NCI-H2196 (cell line): ENCODE measurements at regions not wholly inside any gene's neighbourhood (a gene's known extent, or its start where the extent isn't known, plus 50 kb on each side); places are given as distances from the start of the nearest gene placed in this dataset.
A peak's percentile ranks its signal among the peaks of the same experiment; 100 is the strongest.

Experiments
- DNase-seq: peaks from one replicate; lab custom pipeline; 2025; ENCODE audit not compliant: unreplicated experiment; lab: John Stamatoyannopoulos, UW

DNA sequence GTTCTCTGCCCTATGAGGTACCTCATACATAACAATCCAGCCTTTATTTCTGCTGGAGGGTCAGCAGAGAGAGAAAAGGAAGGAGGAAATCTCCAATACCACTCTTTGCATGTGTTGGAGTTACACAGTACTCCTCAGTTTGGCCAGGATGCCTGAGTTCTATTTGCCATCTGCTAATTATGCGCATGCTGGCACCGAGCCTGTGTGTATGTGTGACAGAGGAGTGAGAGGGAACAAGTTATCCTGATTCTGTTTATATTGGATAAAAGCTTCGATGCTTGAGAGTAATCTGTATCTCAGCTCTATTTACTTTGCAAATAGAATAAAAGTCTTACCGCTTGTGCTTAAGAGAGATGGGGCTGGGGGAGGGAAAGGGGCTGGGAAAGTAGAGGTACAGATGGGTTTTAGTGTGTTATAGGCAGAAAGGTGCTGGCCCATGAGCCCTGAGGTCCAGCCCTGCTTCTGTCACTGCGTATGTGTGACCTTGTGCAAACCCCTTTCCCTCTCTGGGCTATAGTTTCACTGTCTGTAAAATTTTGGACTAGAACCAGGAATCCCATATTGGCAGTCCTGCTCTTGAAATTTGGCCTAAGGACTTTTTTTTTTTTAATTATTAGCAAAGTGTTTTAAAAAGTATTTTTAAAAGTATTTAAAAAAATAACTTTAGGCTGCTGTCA lies 54.5 kb upstream of the PLXNA2 start:
- DNase-seq = peak; percentile 88

- DNase-seq = peak; percentile 20
These were observed 56.0 kb upstream of the PLXNA2 start for GRCh38 chr1:208300084-208300770.

DNA sequence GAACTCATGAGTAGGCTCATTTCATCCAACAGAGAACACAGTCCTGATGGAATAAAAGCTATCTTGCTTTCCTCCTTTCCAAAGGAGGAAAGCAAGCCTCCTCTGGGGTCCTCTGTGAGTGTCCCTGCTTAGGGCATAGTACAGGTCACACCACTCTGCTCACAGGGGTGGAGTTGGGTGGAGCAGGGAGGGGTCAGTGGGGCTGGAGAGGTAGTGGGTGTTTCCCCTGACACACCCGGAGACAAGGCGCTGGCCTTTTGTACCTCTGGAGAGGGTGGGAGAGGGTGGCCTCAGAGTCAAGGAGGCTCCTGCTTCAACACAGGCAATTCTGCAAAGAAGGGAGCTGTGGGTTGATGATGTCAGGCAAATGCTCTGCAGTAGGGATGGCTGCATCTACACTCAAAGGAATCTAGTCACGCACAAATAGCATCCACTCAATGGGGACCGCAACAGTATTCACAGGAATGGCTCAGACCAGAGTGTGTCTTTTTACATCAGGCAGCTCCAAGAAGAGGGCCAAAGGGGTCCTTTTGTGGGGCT lies 58.6 kb upstream of the PLXNA2 start:
- no peak for DNase-seq

DNA sequence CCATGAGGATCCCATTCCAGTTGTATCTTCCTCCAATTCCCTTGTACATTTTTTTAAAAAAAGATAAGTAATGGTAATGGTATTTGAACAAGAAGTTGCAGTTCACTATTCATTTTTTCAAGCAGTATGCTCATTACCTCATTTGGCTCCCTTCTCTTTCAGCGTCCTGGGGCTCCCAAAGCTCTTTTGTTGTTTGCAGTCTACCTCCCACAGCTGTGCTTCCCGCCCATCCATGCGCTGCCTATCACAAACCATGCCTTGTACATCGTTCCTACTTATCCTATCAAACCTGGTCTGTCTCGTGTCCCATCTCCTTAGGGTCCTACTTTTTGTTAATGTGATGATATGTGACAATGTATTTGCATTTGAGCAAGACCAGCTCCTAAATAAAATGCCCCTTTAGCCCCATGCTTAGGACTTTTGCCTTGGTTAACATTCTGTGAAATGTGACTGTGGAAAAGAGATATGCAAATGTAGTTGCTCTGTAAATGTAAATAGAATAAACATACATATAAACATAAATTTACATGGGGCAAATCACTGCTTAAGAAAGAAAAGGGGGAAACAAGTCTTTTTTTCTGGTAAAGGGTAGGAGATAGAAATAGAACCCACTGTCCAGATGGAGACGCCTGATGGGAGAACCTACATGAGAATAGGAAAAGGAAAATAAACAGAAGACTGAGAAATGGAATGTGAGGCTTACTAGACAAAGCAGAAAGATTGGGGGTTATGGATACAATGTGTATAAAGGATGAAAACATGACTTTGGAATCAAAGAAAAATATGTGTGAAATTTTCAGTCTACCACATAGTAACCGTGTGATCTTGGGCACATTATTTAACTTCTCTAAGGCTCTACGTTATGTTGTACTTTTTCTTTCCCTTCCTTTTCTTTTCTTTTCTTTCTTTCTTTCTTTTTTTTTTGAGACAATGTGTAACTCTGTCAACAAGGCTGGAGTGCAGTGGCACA lies 59.8 kb upstream of the PLXNA2 start:
- no peak for DNase-seq

GRCh38 chr1:208308221-208308620 lies 64.0 kb upstream of the PLXNA2 start:
- no peak for DNase-seq

DNA sequence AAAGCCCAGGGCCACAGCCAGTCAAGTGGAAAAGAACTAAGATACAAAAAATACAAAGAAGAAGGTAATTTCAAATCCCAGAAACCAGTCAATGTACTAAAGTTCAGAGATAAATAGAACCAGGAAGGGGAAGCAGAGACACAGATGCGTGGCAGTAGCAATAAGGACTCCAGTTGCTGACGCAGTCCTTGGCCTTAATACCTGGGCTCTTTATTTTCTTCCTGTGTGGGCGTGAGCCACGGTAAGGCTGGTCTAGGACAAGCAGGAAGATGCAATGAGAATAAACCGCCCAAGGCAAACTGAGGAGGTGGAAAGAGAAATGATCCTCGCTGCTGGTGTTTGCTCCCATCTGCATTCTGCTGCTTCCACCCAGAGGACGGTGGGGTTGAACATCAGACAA lies 65.6 kb upstream of the PLXNA2 start:
- DNase-seq = no peak

DNA sequence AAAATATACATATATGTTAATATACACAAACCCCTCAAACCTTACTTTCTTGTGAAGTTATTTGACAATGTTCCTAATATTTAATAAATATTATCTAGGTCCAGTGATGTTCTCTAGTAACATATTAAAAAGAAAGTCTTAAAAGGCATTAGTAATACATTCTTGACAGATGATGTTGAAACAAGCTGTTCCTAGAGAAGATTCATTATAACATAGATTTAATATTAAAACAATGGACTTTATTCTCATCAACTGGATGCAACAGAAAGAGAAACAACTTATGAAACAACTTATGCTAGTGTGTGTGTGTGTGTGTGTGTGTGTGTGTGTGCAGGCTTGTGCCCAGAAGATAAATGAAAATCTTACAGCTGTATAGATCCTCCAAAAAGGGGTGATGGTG lies 68.5 kb upstream of the PLXNA2 start:
- DNase-seq = no peak

DNA sequence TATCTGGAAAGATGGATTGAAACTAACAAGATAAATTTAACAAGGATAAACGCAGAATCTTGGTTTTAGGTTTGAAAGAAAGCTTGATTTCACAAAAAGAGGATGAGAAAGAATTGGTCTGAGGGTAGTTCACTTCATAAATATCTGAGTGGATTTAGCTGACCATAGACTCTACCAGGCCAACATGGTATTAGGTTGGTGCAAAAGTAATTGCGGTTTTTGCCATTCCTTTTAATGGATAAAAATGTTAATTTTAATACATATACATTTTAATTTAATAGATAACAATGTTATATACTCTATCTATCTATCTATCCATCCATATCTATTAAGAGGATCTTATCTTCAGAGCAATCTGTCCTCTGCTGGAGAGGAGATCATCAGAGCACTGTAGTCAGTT lies 70.2 kb upstream of the PLXNA2 start:
- DNase-seq = no peak

DNA sequence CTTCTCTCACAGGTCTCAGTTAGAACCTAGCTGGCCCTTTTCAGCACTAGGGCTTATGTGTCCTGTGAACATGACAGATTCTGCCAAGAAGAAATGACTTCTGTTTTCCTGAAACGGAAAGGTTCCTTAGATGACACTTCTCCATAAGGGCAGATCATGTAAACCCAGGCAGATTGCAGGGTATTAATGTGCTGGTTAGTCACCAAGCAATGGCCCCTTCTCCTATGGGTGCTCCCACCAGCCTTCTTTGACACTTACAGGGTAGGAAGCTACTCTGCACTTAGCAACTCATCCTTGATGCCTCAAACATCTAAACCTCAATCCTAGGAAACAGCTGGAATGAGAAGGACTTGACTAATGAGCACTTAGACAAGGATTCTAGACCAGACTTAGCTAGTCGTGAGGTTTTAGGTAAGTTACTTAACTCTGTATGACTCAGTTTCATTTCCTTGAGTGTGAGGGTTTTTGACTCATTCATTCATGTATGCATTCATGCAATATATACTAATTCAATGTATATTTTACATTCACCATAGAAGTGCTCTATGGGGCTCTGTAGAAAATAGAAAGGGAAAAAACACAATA lies 74.1 kb upstream of the PLXNA2 start:
- no peak for DNase-seq

DNA sequence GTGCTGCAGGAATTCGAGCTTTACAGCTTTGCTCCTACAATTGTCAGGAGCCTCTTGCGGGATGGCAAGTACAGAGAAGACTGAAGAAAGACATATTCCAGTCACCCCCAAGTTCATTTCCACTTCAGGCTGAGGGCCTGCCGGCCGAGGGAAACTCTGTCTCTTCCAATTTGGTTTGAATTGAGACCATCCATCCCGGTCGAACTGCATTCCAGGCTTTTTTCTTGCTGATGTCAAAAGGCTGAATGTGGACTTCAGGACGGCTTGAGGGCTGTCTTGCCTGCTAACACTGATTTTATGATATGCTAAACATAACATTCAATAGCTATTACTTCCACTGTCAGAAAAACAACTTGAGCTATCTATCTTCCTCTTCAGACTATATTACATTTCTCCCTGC lies 79.8 kb upstream of the PLXNA2 start:
- no peak for DNase-seq

DNA sequence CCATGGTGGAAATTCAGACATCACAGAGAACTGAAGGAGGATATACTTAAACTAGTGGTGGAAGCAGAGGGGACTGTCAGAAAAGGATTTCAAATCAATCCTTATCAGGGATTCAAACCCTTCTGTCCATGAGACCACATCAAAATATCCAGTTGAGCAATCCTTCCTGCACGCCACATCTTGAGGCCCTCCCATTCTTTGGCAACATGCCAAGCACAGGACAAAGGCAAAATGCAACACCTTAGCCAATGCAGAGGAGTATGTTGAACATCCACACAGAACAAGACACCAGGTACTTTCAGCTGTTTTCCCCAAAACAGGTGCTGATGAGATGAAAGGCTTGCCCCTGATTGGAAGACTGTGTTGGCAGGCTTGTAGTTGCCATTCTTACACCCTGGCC lies 81.8 kb upstream of the PLXNA2 start:
- DNase-seq = no peak

DNA sequence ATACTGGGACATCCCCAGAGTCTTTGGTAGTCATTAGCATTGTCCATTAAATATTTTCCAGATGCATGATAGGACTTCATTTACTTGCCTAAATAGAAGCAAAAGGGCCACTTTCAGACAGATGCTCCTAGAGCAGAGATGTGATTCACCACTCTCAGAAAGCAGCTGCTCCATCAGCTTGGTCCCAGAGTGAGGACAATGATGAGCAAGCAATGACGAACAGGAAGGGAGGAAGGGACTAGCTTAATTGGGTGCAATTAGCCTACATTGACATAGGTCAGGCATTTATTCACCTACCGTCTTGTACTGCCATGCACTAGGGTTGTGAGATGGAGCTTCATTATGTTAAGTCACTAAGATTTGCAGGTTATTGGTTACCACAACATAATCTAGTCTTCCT lies 85.1 kb upstream of the PLXNA2 start:
- DNase-seq = no peak

DNA sequence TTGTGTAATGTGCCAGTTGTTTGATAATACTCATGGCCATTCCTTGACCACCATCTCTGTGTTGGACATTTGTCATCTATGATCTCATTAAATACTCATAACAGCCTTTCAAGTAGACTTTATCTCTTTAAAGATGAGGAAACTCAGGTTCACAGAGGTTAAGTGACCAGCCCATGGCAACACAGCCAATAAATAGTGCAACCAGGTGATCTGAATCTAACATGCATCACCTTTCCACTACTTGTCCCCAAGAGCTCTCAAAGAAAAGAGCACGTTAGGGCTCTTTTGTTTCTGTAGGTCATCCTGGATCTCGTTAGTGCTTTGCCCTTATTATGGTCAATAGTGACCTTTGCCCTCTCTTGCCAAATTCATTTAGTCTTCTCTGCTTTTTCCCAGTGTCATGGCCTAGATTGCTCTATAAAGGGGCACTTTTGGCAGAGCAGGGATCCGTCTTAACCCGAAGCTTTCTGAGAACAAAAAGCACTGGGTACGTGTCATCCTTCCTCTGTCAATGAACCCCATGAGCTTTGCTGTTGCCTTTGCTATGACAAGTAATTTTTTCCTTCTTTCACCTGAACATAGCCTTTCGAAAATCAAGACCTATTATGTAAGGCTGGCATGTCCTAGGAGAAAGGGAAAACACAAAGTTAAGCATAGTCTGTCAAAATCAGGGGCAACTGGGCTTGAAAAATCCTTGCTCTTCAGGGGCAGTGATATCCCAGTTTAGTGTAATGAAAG lies 88.0 kb upstream of the PLXNA2 start:
- no peak for DNase-seq

DNA sequence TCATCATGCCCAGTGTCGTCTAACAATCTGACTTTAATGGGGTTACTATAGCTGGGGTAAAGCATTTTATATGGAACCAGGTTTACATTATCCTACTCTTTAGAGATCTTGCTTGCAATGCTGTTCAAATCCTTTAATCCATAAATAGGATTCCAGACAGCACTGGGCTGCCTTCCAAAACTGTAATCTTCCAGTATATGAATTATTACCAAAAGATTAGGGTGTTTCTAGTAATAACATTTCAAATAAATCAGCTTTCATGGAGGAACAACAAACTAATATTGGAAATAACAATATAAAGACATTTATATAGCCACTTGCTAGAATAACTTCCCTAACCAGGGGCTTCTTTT lies 88.6 kb upstream of the PLXNA2 start:
- no peak for DNase-seq

DNA sequence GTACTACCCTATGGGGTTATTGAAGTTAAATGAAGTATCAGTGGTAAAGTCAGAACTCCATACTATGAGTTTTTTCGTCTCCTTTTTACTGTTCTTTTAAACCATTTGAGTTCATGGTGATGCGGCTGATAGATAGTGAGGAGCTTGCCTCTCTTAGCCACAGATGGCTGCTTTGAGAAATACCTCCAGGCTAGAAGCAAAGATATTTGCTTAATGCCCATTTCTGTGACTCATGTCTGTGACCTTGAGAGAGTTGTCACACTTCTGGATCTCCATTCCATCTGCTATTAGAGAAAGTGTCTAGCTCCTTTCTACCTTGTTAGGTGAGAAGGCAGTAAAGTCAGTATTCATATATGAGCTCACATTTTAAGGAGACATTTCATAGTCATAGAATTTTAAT lies 89.5 kb upstream of the PLXNA2 start:
- no peak for DNase-seq

DNA sequence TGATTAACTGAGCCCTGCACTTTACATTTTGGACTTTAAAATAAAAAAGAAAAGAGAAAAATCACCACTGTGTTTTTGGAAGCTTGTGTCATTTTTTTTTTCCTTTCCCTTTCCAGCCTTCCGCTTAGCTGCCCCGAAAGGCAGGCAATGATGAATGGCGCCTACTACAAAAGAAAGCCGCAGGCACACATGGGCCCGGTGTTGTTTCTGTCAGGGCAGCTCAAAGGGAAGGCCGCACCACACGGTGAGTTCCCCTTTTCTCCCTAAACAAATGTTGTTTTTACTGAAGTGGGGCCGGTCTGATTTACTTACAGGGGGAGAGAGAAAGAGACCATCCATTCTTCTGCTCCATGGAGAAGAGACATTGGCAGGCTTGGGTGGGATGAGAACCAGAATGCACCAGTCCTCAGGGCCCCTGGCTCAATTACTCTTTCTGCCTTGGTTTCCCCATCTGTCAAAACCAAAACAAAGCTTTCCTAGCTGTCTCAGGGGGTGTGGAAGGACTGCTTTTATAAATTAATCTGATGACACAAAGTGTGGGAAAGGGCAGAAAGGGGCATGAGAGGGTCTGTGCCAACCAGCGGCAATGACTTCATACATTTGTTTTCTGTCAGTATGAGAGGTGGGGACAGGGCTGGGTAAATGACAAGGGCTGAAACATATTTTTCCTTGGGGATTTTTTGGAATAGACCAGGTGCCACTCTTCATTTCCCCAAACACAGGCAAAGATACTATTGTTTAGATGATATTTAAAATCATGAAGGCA lies 91.4 kb upstream of the PLXNA2 start:
- no peak for DNase-seq

GRCh38 chr1:208336137-208336518 lies 91.9 kb upstream of the PLXNA2 start:
- no peak for DNase-seq

GRCh38 chr1:208339911-208340310 lies 95.7 kb upstream of the PLXNA2 start:
- no peak for DNase-seq

GRCh38 chr1:208343226-208343625 lies 99.0 kb upstream of the PLXNA2 start:
- no peak for DNase-seq
